ENCODE measurements at regions not wholly inside any gene's neighbourhood (a gene's known extent, or its start where the extent isn't known, plus 50 kb on each side); places are given as distances from the start of the nearest gene placed in this dataset.
"Not testable (repeated sequence)": the region's sequence is repeated elsewhere in the genome, so short reads cannot be mapped to it uniquely, and the experiment has no call there.

- no peak for DNase-seq
Measured at GRCh38 chr4:101669832-101670188, 120.7 kb upstream of the BANK1 start.

GRCh38 chr4:101669138-101669831 lies 121.2 kb upstream of the BANK1 start:
- DNase-seq = no peak

DNA sequence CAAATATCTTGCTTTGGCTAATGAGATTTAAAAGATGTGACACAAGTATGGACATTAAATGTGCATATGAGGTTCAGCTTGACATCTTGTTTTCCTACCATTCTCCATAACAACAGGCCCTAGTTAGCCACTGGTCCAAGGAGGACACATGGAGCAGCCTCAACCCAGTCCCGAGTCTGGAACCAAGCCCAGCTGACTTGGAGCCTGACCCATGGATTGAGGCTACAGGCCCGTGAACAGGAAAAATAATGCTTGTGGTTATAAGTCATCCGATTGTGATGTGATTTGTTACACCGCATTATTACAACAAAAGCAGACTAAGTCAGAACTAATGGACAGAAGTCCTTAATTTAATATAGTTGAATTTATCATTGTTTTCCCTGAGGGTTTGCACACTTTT lies 123.2 kb upstream of the BANK1 start:
- DNase-seq = no peak

GRCh38 chr4:101660607-101661006 lies 129.9 kb upstream of the BANK1 start:
- DNase-seq = no peak

- DNase-seq = no peak
Measured at GRCh38 chr4:101655857-101656256, 134.7 kb upstream of the BANK1 start.

GRCh38 chr4:101655005-101655404 lies 135.5 kb upstream of the BANK1 start:
- DNase-seq = no peak

GRCh38 chr4:101651778-101652177 lies 138.8 kb upstream of the BANK1 start:
- no peak for DNase-seq

GRCh38 chr4:101649790-101650515 lies 140.6 kb upstream of the BANK1 start:
- no peak for DNase-seq

GRCh38 chr4:101647710-101648034 lies 142.9 kb upstream of the BANK1 start:
- no peak for DNase-seq

- no peak for DNase-seq
Measured at GRCh38 chr4:101644516-101644915, 146.0 kb upstream of the BANK1 start.

DNA sequence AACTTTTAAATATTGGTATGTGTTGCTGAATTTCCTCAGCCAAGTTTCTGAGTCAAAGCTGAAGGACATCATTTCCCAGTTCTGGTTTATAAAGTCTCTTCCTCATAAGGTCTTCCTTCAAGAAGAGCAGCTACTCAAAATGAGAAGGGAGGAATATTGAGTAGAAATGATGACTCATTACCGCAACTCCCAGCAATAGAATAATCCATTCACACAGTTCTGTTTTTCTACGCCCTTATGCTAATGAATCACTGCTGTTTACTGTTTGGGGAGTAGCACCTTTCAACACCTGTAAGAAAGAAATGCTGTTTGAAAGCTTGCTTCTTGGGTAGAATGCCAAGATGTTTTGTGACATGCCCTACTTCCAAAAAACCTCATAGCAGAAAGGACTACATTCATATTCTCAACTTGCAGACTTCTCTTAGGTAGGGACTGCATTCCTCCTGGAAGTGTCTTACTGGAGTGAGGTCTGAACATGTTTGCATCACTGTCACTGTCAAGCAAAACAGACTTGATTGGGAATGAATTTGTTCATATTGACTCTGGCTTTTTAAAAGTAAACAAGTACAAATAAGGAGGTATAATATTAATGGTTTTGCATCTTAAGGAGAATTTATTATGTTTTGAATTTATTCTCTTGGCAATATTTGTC lies 147.2 kb upstream of the BANK1 start:
- no peak for DNase-seq

GRCh38 chr4:101632766-101633165 lies 157.8 kb upstream of the BANK1 start:
- not testable (repeated sequence) for DNase-seq

DNA sequence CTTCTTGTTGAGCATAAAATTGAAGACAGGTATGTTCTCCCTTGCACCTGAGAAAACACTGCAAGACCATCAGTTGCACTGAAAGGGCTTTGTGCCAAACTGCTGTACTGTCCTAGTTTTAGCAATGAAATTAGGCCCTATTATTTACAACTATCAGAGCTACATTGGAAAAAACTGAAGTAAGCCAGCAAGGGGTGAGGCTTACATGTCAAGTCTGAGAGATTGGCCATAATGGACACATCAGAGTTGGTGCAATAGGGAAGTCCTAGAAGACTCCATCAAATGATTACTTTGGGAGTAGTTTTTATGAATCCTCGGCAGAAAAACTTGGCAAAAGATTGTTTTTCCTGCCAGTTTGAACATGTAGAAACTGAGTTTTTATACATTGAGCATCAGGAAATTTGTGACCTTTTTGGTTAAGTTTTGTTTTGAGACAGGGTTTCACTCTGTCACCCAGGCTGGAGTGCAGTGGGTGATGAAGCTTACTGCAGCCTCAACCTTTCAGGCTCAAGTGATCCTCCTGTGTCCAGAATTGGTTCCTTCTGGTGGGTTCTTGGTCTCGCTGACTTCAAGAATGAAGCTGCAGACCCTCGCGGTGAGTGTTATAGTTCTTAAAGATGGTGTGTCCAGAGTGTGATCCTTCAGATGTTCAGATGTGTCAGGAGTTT lies 160.1 kb upstream of the BANK1 start:
- DNase-seq = no peak

- no peak for DNase-seq
Measured at GRCh38 chr4:101621120-101621519, 169.4 kb upstream of the BANK1 start.

- no peak for DNase-seq
Measured at GRCh38 chr4:101615652-101616051, 174.9 kb upstream of the BANK1 start.

GRCh38 chr4:101606989-101607388 lies 183.5 kb upstream of the BANK1 start:
- DNase-seq = not testable (repeated sequence)

DNA sequence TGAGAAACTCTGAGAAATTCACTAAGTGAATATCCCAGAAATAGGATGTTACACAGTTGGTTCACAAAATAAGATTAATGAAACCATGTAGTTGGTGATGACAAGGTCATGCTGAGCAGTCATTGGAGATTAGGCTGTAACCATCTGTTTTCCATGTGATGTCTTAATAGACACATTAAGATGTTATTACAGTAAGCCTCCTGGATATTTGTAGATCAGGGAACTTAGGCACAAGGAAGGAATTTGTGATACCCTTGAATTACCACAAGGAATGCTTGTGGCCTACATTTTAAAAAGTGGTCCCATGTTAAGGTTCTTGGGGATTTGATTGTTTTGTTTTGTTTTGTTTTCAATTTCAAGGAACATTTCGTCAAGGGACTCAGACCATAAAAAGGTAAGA lies 185.6 kb upstream of the BANK1 start:
- DNase-seq = no peak

DNA sequence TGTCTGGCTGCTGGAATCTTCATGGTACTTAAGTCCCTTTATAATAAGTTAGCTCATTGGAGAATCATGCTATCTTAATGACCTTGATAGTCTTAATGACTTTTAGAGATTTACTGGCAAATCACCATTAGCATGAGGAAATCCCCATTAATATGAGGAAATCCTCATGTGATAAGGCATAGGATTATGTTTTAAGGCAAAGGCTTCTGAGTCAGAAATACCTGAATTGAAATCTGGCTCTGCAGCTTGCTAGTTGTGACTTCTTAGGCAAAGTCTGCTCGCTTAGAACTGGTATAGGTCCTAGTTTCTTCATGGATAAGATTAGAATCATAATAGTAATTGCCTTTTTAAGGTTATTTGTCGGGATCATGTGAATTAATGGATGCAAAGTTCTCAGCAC lies 190.2 kb upstream of the BANK1 start:
- no peak for DNase-seq

- no peak for DNase-seq
Measured at GRCh38 chr4:101599620-101600019, 190.9 kb upstream of the BANK1 start.

GRCh38 chr4:101596781-101597552 lies 193.6 kb upstream of the BANK1 start:
- peak; percentile 69 for DNase-seq

DNA sequence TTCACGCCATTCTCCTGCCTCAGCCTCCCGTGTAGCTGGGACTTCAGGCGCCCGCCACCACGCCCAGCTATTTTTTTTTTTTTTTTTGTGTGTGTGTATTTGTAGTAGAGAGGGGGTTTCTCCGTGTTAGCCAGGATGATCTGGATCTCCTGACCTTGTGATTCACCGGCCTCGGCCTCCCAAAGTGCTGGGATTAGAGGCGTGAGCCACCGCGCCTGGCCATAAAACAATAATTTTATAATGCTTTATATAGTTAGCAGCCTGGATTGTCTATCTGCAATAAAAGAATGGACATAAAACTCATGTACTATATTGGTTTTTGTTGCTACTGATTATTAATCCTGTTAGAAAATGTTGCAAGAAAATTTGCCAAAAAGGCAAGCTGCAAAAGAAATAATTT lies 195.9 kb upstream of the BANK1 start:
- DNase-seq = no peak

DNA sequence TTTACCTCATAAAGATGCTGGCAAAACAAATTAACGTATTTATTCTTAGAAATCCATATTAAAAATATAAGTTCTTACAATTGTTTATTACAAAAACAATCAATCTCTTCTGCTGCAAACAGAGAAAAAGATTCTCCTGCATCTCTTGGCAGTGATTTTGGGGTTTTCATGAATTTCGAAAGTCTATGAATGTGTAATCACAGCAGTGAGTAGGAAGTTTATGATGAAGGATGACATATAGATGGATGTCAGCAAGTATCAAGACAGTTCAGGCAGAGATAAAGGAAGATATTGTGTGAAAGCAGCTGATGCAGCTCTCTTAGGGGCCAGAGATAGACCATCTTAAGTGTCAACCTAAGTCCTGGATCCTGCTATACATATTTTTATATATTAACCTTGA lies 196.9 kb upstream of the BANK1 start:
- DNase-seq = no peak

DNA sequence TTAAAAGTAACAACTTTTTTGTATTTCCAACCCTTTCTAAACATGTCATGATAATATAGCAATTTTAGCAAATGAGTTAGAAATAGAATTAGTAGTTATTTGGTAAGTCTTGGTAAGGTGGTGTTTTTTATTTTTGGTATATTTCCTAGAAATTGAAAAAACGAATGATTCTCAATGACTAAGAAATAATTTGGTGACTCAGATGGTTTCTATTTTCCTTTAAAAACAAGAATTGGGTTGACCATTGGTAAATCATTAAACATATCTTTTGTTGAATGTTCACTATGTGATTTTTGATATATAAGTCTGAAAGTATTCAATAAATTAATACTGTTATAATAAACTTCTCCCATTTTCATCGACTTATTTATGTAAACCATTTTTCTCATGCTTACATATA lies 206.2 kb upstream of the BANK1 start:
- DNase-seq = no peak
